ENCODE measurements at regions not wholly inside any gene's neighbourhood (a gene's known extent, or its start where the extent isn't known, plus 50 kb on each side); places are given as distances from the start of the nearest gene placed in this dataset.

DNA sequence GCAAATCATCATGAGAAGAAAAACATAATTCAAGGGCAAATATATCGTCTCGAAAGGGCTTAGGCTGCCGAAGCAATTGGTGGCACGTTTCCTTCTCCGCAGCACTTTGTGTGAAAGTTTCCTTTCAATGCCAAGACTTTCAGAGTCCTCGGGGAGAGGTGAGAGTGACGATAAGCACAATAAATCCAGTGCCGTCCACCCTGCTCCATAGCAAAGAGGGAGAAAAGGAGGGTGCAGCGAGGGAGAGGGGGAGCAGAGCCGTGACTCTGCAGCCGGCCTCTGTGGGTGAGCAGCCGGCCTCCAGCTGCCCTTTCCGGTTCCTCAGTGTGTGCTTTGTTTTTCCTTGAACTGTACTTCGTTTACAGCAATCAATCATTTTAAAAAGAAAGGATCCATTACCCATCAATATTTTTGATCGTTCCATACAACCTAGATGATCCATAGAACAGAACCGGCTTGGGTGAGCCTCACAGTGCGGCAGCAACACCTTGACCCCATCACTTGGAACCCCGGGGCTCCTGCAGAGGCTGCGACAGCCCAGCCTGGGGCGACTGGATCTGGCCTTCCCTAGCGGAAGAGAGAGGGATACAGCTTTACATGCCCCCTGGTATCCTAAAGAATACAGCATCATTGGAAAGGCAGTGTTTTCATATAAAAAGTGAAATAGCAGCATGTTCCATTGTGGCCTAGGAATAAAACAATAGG is 247.0 kb upstream of the IRX4 start:
- DNase-seq (ENCODE audit: low spot score), result no peak

DNA sequence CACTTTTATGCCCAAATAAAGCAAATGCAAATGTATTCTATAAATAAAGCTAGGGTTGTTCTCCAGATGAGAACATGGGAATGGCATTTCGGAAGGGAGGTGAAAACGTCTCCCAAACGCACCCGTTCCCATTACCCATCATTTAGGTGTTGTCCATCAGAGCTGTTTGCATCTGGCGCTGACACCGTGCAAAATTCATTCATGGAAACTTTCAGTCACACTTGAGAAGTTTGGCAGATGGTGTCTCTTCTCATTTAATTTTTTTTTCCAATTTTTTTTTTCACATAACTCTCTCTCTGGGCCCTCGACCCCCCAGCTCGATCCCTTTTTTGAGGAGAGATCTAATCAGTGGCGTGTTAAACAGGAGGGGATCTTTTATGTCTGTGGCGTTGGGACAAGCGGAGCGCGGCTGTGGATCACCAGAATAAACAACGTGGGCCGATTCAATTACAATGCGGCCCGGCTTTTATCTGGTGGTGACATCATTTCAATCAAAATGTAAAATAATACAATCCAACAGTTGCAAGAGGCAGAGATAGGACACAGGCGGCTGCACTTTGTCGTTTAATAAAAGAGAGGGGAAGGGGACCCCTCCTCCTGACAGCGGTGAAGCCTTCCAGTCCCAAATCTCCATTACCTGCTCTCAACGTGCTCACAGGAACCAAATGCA is 246.1 kb upstream of the IRX4 start:
- DNase-seq (ENCODE audit: low spot score), result no peak

DNA sequence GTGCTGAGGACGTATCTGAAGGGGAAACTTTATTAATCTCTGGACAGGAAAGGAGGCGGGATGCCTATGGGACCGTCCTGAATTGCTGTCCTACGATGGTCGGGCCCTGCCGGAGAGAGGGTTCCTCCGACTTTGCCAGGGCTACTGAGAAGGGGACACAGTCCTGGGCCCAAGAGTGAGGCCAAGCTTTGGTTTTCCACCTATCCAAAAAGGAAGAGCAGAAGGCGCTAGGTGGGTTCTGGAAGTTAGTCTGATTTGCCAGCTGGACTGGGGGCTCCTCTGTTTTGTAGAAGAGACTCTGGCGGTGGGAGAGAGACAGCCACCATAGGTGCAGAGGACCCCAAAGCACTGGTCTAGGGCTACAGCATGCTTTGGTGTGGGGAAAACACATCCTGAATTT is 243.8 kb upstream of the IRX4 start:
- no peak for DNase-seq (ENCODE audit: low spot score)

DNA sequence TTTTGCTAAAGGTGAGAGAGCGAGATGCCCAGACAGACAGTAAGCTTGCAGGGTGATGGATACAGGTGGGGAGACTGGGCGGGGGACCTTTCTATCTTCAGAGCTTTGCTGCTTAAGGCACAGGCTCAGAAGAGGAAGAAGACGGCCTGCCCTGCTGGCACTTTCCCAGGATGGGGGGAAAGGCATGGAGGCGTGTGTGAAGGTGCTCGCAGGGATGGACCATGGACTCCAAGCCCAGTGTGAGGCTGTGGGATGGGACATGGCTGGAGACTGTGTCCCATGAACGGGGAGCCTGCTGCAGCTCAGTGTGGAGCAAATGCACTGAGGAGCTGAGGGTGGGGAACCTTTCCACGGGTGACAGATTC is 243.2 kb upstream of the IRX4 start:
- DNase-seq (ENCODE audit: low spot score), result no peak

DNA sequence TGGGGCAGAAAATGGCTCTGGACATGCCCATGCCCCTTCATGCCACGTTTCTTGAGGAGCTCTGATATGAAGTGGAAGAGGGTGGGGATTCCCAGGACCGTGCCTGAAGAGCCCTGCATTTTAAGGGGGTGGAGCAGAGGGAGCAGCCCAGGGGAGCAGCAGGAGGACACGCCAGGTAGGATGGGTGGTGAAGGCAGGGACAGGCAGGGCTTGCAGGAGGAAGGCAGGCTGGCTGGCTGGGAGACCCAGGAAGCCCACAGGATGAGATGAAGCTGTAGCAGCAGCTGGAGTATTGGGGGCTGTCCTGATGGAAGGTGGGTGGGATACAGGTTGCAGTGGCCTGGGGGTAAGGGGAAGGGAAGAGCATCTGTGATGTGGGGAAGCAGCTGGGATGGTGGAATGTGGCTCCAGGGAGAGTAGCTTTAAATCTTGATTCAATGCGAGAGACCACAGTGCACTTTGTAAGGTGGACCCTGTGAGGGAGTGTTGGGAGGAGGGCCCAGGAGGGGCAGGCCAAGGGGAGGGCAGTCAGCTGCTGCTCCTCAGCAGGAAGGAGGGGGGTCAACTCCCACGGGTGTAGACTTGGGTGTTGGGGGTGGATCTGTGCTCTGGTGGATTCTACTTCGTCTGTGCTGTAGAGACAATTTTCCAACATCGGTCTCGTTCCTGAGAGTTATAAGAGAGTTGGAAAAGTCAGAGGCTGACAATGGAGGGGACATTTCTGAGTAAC is 242.6 kb upstream of the IRX4 start:
- DNase-seq (ENCODE audit: low spot score), result no peak

DNA sequence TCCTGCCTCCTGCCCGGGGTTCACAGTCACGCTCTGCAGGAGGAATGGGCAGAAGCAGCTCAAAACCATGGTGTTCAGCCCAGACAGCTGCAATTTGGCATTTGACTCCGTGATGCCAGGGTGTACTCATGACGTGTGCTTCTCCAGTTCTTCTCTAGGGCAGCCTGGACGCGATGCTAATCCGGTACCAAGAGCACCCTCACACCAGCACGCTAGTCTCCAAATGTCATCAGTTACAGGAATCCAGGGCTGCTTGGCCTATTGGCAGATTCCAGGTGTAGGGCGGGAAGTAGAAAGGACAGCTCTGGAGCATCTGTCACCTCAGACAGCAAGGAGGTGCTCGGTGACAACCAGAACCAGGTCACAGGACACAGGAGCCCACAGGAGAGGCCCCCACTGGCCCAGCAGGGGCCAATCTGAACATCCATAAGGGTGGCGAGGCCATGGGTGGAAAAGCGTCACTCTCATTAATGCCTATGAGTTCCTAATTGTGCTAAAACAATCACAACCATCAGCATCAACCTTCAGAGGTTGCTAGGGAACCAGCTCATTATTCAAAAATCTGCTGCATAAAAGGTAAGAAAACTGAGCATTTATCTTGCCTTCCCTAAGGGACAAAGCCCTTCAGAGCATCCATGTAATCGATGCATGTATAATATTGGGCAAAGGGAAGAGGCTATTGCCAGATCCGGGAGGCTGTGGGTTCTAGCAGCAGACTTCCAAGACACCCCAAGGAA is 241.9 kb upstream of the IRX4 start:
- no peak for DNase-seq (ENCODE audit: low spot score)

DNA sequence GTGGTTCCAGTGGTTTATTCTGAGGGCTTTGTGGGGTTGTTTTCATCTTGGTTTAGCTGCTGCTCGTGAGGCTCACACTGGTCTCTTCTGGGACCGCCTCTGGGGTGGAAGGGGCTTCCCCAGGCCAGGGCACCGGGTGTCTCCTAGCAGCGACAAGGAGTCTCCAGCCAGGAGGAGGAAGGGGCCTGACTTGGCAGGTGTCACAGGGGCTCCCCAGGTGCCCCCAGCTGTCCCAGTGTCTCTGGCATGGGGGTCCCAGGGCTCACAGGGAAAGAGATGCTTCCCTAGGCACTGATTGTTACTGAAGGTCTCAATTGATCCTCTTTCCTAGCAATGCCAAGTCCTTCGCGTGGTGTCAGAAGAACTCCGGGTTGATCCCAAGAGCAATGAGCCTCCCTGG is 241.1 kb upstream of the IRX4 start:
- DNase-seq (ENCODE audit: low spot score), result no peak

DNA sequence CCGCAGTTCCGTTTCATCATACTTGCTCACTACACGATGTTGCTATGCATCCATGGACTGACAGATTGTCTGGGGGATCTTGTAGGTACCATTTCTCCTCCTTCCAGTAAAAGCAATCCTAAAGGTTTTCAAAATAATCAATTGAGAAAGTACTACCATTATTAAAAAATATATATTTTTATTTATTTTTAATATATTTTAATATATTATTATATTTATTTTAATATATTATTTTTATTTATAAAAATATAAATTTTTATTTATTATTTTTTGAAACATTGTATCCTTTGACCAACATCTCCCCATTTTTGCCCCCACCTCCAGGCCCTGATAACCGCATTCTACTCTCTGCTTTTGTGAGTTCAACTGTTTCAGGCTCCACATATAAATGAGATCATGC is 237.6 kb upstream of the IRX4 start:
- no peak for DNase-seq (ENCODE audit: low spot score)

DNA sequence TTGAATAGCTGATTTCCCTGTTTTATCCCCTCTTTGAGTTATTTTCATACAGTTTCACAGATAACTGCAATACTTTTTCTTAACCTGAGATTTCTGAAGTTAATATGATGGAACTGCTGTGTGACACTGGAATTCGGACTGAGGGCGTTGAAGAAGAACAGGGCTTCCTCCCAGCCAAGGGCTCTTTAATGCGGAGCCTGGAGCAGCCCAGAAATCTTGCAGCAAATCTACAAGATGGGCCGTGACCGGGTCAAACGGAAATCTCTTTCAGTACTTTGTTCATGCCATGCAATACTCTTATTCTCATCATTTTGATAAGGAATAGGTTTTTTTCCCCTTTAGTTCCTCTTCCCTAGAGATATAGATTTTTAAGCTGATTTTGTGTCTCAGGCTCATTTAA is 236.8 kb upstream of the IRX4 start:
- DNase-seq (ENCODE audit: low spot score), result no peak

DNA sequence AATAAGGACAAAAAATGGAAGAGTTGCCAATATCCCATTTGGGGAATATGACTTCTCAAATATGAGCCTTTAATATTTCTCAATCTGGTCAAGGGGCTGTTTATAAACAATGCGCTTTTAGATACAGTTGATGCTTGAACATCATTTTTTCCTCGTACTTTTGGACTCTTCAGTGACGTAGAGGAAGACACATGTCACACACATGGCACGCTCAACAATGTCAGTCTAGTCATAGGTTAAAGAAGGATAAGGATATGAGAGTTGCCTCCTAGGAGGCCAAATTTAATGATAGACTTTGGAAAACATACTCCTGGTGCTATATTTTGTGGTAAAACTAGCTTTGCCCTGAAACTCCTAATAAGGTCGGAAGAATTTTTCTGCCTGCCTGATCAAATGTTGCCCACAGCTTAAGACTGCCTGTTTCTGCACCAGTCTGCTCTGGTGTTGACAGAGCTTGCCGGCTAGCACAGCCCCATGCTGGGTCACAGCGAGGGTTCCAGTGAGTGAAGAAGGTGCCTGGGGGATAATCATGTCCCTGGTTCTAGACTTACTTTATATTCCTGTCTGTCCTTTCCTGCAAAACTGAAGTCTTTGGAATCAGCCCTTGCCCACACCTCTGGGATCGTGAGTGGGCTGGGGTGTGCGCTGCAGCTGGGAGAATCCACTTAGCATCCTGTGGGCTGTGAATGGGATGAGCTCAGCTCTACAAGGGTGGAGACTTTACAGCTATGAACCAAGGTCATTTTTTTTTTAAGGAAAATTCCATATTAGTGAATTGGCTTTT is 230.8 kb upstream of the IRX4 start:
- no peak for DNase-seq (ENCODE audit: low spot score)

DNA sequence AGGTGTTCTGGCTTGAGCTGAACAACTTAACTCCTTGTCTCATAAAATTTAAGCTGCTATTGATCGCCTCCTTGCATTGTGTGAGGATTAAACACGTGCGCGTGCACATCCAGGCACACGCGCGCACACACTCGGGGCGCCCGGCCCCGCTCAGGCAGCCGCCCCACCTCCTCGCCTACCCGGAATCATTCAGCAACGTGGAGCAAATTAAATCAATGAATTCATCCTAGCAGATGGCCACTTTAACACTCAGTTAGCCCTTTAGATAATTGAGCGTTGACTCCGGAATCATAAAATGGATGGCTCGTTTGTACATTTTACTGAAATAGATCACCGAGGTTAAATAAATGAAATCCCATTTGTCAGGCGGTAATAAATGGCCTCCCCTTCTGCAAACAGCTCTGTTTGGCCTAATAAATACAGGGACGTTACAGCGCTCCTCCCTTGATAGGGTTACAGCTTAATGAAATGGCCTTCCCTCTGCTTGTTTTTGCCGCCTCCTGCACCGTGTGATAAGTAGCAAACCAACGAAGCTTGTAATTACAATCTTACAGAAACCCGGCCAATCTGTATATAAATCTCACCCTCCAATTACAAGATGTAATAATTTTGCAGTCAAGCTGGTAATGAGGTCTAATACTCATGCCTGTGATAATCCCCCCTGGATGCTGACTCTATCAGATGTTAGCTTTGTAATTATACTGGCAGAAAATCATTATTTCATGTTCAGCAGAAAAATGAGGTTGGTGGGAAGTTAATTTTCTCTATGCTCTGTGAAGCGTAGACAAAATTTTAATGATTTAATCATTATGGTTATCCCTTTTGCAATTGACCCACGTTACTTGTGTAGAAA is 229.7 kb upstream of the IRX4 start:
- DNase-seq (ENCODE audit: low spot score), result no peak

DNA sequence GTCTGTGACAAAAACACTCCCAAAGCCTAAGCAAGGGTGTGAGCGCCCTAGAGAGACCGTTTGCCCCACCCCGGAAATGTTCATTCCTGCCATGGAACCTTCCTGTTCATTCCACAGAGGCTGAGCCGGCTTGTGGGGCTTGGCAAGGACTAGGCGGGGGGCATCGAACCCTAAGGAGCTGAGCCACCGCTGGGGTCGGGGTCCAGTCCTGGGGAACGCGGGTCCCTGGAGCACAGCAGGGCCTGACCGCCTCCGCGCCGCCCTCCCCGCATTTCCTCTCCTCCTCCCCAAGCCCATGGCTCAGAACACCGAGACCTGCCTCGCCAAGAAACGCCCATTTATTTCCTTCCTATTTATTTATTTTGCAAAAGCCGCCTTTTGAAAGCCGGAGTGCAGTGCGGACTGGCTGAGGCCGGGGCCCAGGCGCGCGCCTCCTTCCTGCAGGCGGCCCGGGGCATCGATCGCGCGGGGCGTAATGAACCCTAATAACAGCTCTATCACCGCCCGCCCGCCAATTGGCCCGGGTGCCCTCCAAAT is 228.9 kb upstream of the IRX4 start:
- no peak for DNase-seq (ENCODE audit: low spot score)

DNA sequence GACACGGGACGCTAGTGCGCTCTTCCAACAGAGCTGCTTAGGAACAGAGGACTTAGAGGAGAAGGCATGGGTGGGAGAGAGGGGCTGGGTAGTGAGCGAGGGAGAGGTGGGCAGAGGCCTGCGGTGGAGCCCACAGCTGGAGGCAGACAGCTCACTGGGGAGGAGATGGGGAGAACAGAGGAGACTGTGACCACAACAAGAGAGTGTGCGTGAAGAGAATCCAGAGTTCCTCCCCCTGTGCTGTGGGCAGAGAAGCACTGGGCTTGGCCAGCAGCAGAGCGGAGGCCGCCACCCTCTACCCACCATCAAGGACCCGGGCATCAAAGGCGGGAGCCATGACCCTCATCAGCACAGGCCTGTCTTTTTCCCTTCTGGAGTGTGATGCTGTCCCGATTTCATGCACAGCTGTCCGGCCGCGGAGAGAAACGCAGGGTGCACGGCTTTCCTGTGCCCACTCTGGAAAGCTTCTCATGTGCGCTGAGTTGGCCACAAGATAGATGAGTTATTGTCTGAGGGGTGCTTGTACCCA is 228.3 kb upstream of the IRX4 start:
- no peak for DNase-seq (ENCODE audit: low spot score)

DNA sequence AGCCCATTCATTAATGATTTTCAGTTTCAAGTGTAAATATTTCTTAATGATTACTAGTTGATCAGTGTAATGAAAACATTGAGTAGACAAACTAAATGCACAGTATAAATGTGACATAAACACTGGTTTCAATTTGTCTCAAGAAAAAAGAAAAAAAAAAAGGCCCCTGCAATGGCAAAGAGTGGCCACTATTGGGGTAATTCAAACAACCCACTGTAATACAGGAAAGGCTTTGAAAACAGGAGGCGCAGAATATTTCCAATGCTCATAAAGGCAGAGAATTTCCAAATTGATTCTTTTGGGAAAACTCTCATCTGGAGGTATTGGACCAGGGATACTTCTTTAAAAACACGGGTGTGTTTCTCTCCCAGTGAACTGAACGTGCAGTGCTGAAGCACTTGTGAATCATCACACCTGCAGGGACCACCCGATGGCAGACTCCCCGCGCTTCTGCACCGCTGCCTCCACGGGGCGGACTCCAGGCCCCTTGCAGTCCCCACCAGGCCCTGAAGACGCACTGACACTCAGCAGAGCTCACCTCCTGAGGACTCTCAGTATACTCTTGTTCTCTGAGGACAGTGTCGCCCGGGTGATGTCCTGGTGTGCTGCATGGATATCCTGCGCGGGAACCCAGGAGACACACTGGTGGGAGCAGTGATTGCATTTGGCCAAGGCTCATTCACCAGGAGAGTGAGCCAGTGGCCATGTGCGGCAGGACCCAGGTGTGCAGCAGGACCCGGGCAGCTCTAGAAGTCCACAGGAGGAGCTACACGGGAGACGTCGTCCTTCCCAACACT is 227.6 kb upstream of the IRX4 start:
- DNase-seq (ENCODE audit: low spot score), result no peak

DNA sequence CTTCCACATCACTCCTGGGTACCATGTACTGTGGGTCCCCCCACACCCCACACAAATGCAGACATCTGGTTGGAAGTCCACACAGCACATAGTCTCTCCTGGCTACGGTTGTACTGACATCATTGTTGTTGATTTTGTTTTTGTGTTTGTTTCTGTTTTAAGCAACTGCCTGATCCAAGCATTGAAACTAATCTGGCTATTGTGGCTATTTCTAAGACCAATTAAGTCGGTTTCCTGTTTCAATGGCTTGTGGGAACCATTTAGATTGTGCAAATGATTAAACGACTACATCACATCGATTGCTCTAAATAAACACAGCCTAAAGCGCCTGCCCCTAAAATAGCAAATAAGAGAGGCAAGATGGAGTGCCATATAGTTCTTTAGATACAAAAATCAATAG is 226.8 kb upstream of the IRX4 start:
- no peak for DNase-seq (ENCODE audit: low spot score)

DNA sequence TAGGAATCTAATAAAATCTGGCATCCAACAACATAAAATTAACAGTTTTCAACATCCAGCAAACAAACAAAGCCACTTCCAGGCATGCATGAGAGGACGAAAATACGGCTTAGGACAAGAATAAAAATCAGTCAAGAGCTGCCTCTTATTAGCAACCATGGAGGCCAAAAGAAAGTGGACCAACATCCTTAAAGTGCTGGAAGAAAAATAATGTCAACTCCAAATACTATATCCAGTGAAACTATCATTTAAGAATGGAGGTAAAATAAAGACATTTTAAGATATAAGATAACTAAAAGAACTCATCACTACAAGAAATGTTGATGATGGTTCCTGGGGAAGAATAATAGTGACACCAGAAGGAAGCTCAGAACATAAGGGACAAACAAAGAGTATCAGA is 224.0 kb upstream of the IRX4 start:
- DNase-seq (ENCODE audit: low spot score), result no peak

DNA sequence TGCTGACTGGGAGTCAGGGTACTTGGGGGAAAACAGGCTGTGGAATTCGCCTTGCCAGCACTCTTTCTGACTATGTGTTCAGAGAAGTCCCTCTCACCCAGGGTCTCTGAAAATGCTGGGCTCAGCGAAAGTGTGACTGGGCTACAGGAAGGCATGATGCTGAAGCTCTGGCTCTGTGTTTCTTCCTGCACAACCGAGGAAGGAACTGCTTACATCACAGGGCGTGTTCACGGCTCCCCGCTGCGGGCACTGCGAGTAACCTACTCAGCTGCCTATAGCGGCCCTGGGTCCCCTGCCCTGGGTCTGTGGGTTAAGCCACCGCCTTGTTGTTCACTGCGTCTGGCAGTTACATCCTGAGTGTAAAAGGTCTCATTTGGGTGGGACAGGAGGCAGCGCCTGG is 222.4 kb upstream of the IRX4 start:
- no peak for DNase-seq (ENCODE audit: low spot score)

DNA sequence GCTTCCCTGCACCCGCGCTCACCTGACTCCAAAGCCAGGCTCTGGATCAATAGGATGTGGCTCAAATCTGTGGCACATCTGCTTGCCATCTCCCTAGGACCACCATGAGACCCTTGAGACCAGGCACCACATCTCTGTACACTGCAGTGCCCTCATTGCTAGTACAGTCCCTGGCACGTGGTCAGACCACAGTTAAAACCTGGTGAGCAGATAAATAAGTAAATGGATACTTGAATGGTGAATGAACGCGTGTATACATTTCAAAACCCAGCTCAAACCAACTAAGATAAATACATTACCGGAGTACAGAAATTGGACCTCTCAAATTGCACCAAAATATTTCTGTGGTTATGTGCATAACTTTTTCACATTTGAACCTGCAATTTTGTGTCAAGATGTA is 221.2 kb upstream of the IRX4 start:
- DNase-seq (ENCODE audit: low spot score), result no peak
